ENCODE measurements at regions not wholly inside any gene's neighbourhood (a gene's known extent, or its start where the extent isn't known, plus 50 kb on each side); places are given as distances from the start of the nearest gene placed in this dataset.

GRCh38 chr18:46398005-46398404 is 259.0 kb downstream of the LOXHD1 start:
- TF ChIP-seq, protein P1, sequence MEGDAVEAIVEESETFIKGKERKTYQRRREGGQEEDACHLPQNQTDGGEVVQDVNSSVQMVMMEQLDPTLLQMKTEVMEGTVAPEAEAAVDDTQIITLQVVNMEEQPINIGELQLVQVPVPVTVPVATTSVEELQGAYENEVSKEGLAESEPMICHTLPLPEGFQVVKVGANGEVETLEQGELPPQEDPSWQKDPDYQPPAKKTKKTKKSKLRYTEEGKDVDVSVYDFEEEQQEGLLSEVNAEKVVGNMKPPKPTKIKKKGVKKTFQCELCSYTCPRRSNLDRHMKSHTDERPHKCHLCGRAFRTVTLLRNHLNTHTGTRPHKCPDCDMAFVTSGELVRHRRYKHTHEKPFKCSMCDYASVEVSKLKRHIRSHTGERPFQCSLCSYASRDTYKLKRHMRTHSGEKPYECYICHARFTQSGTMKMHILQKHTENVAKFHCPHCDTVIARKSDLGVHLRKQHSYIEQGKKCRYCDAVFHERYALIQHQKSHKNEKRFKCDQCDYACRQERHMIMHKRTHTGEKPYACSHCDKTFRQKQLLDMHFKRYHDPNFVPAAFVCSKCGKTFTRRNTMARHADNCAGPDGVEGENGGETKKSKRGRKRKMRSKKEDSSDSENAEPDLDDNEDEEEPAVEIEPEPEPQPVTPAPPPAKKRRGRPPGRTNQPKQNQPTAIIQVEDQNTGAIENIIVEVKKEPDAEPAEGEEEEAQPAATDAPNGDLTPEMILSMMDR (conservative IDR thresholded peaks at IDR 0.05; ENCODE audit: low read depth, low read length), result no peak
- no peak for TF ChIP-seq EZH2phosphoT487 (IDR thresholded peaks at IDR 0.05; ENCODE audit: borderline replicate concordance, low read length)
